Liver (tissue), 3 donors: ENCODE measurements at regions not wholly inside any gene's neighbourhood (a gene's known extent, or its start where the extent isn't known, plus 50 kb on each side); places are given as distances from the start of the nearest gene placed in this dataset.

Experiments used
- ATF3 ChIP-seq: IDR thresholded peaks from 2 replicates; pipeline ENCODE4 v1.6.1; 2016; ENCODE audit warnings: antibody characterized with exemption
- EGR1 ChIP-seq, 2 donors: IDR thresholded peaks; 2 replicates each; pipeline ENCODE4 v1.6.1; 2016 to 2018; ENCODE audit warnings: antibody characterized with exemption in 2 of 2, low read depth in 2 of 2
- FOXA1 ChIP-seq: IDR thresholded peaks from 2 replicates; pipeline ENCODE4 v1.6.1; 2016; ENCODE audit warnings: antibody characterized with exemption
- GABPA ChIP-seq, 2 donors: IDR thresholded peaks in 1 of 2; conservative IDR thresholded peaks in 1 of 2; 2 replicates each; pipeline ENCODE4 v1.6.1; 2016; ENCODE audit warnings: antibody characterized with exemption in 2 of 2, mild to moderate bottlenecking in 1 of 2, moderate library complexity in 1 of 2
- JUND ChIP-seq, 2 donors: IDR thresholded peaks; 2 replicates each; pipeline ENCODE4 v1.6.1; 2016; ENCODE audit warnings: antibody characterized with exemption in 2 of 2
- NR2F2 ChIP-seq: IDR thresholded peaks from 2 replicates; pipeline ENCODE4 v1.6.1; 2016; ENCODE audit warnings: antibody characterized with exemption
- RAD21 ChIP-seq, 2 donors: IDR thresholded peaks; 2 replicates each; pipeline ENCODE4 v1.6.1; 2016; ENCODE audit warnings: antibody characterized with exemption in 2 of 2, mild to moderate bottlenecking in 2 of 2
- SP1 ChIP-seq: IDR thresholded peaks from 2 replicates; pipeline ENCODE4 v1.6.1; 2018; ENCODE audit warnings: antibody characterized with exemption, mild to moderate bottlenecking
- TAF1 ChIP-seq: conservative IDR thresholded peaks from 2 replicates; pipeline ENCODE4 v1.6.1; 2016; ENCODE audit warnings: antibody characterized with exemption, mild to moderate bottlenecking
- YY1 ChIP-seq: IDR thresholded peaks from 2 replicates; pipeline ENCODE4 v1.6.1; 2016; ENCODE audit warnings: antibody characterized with exemption, mild to moderate bottlenecking
- TF ChIP-seq, protein P1 (sequence below): fragments of 150-350 bp; IDR thresholded peaks from 2 replicates; pipeline ENCODE4 v1.5.1; 2017; ENCODE audit warnings: improper control_type of control experiment, low read depth, low read length; ENCODE audit not compliant: missing input control
- TF ChIP-seq, protein P2 (sequence below): IDR thresholded peaks from 2 replicates; pipeline ENCODE4 v1.6.1; 2016; ENCODE audit warnings: antibody characterized with exemption
- TF ChIP-seq, protein P3 (sequence below): IDR thresholded peaks from 2 replicates; pipeline ENCODE4 v1.6.1; 2016; ENCODE audit warnings: antibody characterized with exemption, mild to moderate bottlenecking
- TF ChIP-seq, protein P4 (sequence below): IDR thresholded peaks from 2 replicates; pipeline ENCODE4 v1.6.1; 2016; ENCODE audit warnings: antibody characterized with exemption
- donor health status: healthy.
- donor health status: healthy.

- TF ChIP-seq, protein P1, sequence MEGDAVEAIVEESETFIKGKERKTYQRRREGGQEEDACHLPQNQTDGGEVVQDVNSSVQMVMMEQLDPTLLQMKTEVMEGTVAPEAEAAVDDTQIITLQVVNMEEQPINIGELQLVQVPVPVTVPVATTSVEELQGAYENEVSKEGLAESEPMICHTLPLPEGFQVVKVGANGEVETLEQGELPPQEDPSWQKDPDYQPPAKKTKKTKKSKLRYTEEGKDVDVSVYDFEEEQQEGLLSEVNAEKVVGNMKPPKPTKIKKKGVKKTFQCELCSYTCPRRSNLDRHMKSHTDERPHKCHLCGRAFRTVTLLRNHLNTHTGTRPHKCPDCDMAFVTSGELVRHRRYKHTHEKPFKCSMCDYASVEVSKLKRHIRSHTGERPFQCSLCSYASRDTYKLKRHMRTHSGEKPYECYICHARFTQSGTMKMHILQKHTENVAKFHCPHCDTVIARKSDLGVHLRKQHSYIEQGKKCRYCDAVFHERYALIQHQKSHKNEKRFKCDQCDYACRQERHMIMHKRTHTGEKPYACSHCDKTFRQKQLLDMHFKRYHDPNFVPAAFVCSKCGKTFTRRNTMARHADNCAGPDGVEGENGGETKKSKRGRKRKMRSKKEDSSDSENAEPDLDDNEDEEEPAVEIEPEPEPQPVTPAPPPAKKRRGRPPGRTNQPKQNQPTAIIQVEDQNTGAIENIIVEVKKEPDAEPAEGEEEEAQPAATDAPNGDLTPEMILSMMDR: no peak
- TF ChIP-seq FOXA1 (no peak), NR2F2 (peak; percentile 17), TAF1 (no peak), RAD21 (IDR thresholded peaks at IDR 0.05) (peak; percentile 55 to 63), ATF3 (peak; percentile 36), YY1 (peak; percentile 58), GABPA (IDR thresholded peaks at IDR 0.05 in 1 of 2, conservative IDR thresholded peaks at IDR 0.05 in 1 of 2) (no peak), SP1 (peak; percentile 68), JUND (IDR thresholded peaks at IDR 0.05) (peak; percentile 91 to 97), EGR1 (IDR thresholded peaks at IDR 0.05; ENCODE audit: low read depth in 2 of 2) (no peak)
- TF ChIP-seq, protein P2, sequence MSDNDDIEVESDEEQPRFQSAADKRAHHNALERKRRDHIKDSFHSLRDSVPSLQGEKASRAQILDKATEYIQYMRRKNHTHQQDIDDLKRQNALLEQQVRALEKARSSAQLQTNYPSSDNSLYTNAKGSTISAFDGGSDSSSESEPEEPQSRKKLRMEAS: peak; percentile 56
- TF ChIP-seq, protein P3, sequence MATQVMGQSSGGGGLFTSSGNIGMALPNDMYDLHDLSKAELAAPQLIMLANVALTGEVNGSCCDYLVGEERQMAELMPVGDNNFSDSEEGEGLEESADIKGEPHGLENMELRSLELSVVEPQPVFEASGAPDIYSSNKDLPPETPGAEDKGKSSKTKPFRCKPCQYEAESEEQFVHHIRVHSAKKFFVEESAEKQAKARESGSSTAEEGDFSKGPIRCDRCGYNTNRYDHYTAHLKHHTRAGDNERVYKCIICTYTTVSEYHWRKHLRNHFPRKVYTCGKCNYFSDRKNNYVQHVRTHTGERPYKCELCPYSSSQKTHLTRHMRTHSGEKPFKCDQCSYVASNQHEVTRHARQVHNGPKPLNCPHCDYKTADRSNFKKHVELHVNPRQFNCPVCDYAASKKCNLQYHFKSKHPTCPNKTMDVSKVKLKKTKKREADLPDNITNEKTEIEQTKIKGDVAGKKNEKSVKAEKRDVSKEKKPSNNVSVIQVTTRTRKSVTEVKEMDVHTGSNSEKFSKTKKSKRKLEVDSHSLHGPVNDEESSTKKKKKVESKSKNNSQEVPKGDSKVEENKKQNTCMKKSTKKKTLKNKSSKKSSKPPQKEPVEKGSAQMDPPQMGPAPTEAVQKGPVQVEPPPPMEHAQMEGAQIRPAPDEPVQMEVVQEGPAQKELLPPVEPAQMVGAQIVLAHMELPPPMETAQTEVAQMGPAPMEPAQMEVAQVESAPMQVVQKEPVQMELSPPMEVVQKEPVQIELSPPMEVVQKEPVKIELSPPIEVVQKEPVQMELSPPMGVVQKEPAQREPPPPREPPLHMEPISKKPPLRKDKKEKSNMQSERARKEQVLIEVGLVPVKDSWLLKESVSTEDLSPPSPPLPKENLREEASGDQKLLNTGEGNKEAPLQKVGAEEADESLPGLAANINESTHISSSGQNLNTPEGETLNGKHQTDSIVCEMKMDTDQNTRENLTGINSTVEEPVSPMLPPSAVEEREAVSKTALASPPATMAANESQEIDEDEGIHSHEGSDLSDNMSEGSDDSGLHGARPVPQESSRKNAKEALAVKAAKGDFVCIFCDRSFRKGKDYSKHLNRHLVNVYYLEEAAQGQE: peak; percentile 56
- TF ChIP-seq, protein P4, sequence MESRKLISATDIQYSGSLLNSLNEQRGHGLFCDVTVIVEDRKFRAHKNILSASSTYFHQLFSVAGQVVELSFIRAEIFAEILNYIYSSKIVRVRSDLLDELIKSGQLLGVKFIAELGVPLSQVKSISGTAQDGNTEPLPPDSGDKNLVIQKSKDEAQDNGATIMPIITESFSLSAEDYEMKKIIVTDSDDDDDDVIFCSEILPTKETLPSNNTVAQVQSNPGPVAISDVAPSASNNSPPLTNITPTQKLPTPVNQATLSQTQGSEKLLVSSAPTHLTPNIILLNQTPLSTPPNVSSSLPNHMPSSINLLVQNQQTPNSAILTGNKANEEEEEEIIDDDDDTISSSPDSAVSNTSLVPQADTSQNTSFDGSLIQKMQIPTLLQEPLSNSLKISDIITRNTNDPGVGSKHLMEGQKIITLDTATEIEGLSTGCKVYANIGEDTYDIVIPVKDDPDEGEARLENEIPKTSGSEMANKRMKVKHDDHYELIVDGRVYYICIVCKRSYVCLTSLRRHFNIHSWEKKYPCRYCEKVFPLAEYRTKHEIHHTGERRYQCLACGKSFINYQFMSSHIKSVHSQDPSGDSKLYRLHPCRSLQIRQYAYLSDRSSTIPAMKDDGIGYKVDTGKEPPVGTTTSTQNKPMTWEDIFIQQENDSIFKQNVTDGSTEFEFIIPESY: no peak
Measured at GRCh38 chr1:59020151-59020997, 236.5 kb upstream of the JUN start.
